Heart left ventricle (tissue), 16 donors: ENCODE measurements at regions not wholly inside any gene's neighbourhood (a gene's known extent, or its start where the extent isn't known, plus 50 kb on each side); places are given as distances from the start of the nearest gene placed in this dataset.

Source experiments
- ATAC-seq, 4 donors: fragments of 200-7000 bp; cut with Tn5 transposase; one replicate each; pipeline ENCODE4 v1.9.1; 2020 to 2022; ENCODE audit warnings: moderate library complexity in 4 of 4, mild to moderate bottlenecking in 3 of 4, moderate number of reproducible peaks in 1 of 4
- DNase-seq, 5 donors: peaks; one replicate each; pipeline ENCODE4 v3.0.0-alpha.2; 2020
- H3K27ac ChIP-seq, 12 donors: fragments of 200-600 bp; sonication (generic) in 4 of 12; one replicate each; pipeline versions ENCODE4 v1.5.0 to v1.8.0; 2016 to 2022; ENCODE audit warnings: mild to moderate bottlenecking in 2 of 12
- H3K27me3 ChIP-seq, 9 donors: fragments of 200-600 bp; sonication (generic) in 2 of 9; one replicate each; pipeline versions ENCODE4 v1.5.1 to v1.8.0; 2016 to 2022; ENCODE audit warnings: mild to moderate bottlenecking in 3 of 9
- H3K36me3 ChIP-seq, 9 donors: fragments of 200-600 bp; sonication (generic) in 2 of 9; one replicate each; pipeline versions ENCODE4 v1.5.0 to v1.8.0; 2018 to 2022; ENCODE audit warnings: mild to moderate bottlenecking in 2 of 9
- H3K4me1 ChIP-seq, 12 donors: fragments of 200-600 bp; sonication (generic) in 4 of 12; one replicate each; pipeline versions ENCODE4 v1.5.0 to v1.8.0; 2016 to 2022; ENCODE audit warnings: mild to moderate bottlenecking in 3 of 12
- H3K4me3 ChIP-seq, 12 donors: fragments of 200-600 bp; sonication (generic) in 4 of 12; one replicate each; pipeline versions ENCODE4 v1.5.0 to v1.8.0; 2017 to 2022; ENCODE audit warnings: mild to moderate bottlenecking in 9 of 12, moderate library complexity in 4 of 12
- H3K9me3 ChIP-seq, 12 donors: fragments of 200-600 bp; sonication (generic) in 4 of 12; one replicate each; pipeline versions ENCODE4 v1.5.0 to v1.8.0; 2016 to 2022; ENCODE audit warnings: mild to moderate bottlenecking in 1 of 12
- POLR2A ChIP-seq, 2 donors: fragments of 450-650 bp; IDR thresholded peaks; one replicate each; pipeline ENCODE4 v1.6.1; 2017; ENCODE audit warnings: antibody characterized with exemption in 2 of 2, mild to moderate bottlenecking in 2 of 2, moderate library complexity in 2 of 2
- WGBS, 4 donors: extraction: QIAGEN DNeasy Blood & Tissue Kit in 2 of 4; methylation state at CpG; one replicate each; pipeline versions ENCODE4 v1.1.5 to v1.1.7; 2013 to 2018; 5-methylcytosine and 5-hydroxymethylcytosine counted together
- intact Hi-C, 10 donors: fragments of 100-400 bp; cut with DNase I; formaldehyde crosslinking; loops; one replicate each; pipeline versions ENCODE4 v1.11.1 to v1.14.2; 2022
- TF ChIP-seq, protein P1 (sequence below), 12 donors: fragments of 200-600 bp; sonication (generic) in 4 of 12; IDR thresholded peaks; one replicate each; pipeline versions ENCODE4 v1.5.0 to v1.8.0; 2018 to 2022; ENCODE audit warnings: antibody characterized with exemption in 12 of 12, mild to moderate bottlenecking in 5 of 12
- donor health status: ischemic (EF 13 %, LVEDD 7.1; RV severe dilation, severe dysfunction).
- donor health status: healthy with polysubstance abuse.
- donor health status: DM: no; HTN: yes; CAD: no.
- donor health status: DM: no; HTN: no; CAD: no.
- donor health status: ischemic (EF 25% LVEDD 6.9; RV normal size, moderate dysfunction).
- donor health status: ischemic (EF 25% LVEDD 5.7; RV mildly dilated, moderate dysfunction).
- donor health status: healthy.
- donor health status: DM: yes; HTN: yes; CAD: no.
- donor health status: ischemic (EF 35%, LVEDD 5.7; RV mildly dilated, moderate dysfunction).
- donor health status: nonischemic (EF 11% LVEDD 7.7; RV severe dilation, severe dysfunction).
- donor health status: DM: yes; HTN: yes; CAD: no.
- donor health status: PGD.
- donor health status: ischemic (EF 29% LVEDD 5.4; RV normal size, mild dysfunction).
- donor health status: nonischemic (EF 23%, LVEDD 6.1; RV moderate dilation, normal function).

DNA sequence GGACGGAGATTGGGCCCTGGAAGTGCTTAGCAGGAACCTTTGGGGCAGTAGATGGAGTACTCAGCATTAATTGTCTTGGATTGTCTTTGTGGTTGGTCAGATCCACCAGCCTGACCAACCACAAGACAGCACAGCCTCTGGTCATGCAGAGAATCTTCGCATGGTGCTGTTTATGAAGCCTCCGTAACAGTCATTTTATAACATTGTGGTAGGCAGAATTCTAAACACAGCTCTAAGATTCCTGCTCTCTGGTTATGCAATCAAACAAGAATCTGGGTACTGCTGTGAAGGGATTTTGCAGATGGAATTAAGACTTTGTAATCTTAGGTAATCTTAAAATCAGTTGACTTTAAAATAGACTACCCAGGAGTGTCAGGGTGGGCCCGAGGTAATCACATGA lies 312.2 kb upstream of the GOT2 start:
- DNase-seq (no peak), ATAC-seq (no peak)
- no peaks in the 10 kb centered on the region for H3K36me3 ChIP-seq
- WGBS, 4 donors = 87 to 97% (median 91%) methylated on average over 4 of the region's 4 CpGs
- no peaks in the 10 kb centered on the region for H3K4me1 ChIP-seq
- no peak overlapping the region for H3K4me3 ChIP-seq
- TF ChIP-seq POLR2A (IDR thresholded peaks at IDR 0.05) = no peak
- TF ChIP-seq, protein P1, sequence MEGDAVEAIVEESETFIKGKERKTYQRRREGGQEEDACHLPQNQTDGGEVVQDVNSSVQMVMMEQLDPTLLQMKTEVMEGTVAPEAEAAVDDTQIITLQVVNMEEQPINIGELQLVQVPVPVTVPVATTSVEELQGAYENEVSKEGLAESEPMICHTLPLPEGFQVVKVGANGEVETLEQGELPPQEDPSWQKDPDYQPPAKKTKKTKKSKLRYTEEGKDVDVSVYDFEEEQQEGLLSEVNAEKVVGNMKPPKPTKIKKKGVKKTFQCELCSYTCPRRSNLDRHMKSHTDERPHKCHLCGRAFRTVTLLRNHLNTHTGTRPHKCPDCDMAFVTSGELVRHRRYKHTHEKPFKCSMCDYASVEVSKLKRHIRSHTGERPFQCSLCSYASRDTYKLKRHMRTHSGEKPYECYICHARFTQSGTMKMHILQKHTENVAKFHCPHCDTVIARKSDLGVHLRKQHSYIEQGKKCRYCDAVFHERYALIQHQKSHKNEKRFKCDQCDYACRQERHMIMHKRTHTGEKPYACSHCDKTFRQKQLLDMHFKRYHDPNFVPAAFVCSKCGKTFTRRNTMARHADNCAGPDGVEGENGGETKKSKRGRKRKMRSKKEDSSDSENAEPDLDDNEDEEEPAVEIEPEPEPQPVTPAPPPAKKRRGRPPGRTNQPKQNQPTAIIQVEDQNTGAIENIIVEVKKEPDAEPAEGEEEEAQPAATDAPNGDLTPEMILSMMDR (IDR thresholded peaks at IDR 0.05) = no peak
- no peak overlapping the region for H3K27ac ChIP-seq
- intact Hi-C loops = no loop called here
- H3K9me3 ChIP-seq = no peaks in the 10 kb centered on the region
- H3K27me3 ChIP-seq = no peaks in the 10 kb centered on the region

DNA sequence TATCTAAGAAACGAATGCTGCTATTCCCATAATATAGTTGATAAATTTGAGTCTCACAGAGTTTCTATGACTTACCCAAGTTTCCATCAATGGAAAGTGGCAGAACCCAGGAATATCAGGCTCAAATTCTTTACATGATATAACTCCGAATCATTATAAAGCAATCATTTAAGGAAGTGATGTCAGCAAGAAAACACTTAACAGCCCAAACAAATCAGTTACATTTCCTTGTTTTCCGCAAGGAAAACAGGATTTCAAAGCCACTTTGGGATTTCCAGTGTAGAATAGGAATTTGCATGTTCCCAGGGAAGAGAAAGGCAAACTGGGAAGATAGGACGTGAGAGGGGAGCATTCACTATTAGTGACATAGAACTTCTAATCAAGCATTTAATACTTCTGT lies 311.4 kb upstream of the GOT2 start:
- Histone ChIP-seq H3K36me3 (no peaks in the 10 kb centered on the region), H3K9me3 (no peaks in the 10 kb centered on the region), H3K27ac (no peak overlapping the region), H3K4me1 (no peaks in the 10 kb centered on the region), H3K4me3 (no peak overlapping the region), H3K27me3 (no peaks in the 10 kb centered on the region)
- TF ChIP-seq, protein P1 (IDR thresholded peaks at IDR 0.05) = no peak
- no peak for TF ChIP-seq POLR2A (IDR thresholded peaks at IDR 0.05)
- no peak for DNase-seq
- ATAC-seq = no peak
- WGBS, 4 donors = 42 to 53% (median 47%) methylated on average over 4 of the region's 4 CpGs
- intact Hi-C loops = no loop called here

DNA sequence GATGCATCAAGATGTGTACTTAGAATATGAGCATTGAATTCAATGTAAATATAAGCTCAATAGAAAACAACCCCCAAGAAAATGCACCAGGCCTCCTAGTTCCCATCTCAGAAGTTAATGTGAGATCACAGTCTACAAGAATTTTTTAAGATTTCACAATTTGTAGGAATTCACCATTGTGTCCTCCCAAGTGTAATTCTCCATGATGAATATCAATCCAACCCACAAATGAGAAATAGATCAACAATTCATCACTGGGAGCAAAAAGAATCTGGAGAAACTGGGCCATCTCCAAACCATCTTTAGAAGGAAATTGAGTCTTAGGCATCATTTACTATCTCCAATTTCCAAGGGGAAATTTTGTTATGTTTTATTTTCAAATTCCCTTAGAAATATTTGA lies 310.5 kb upstream of the GOT2 start:
- no peaks in the 10 kb centered on the region for H3K9me3 ChIP-seq
- no peaks in the 10 kb centered on the region for H3K27me3 ChIP-seq
- H3K27ac ChIP-seq = no peak overlapping the region
- no peaks in the 10 kb centered on the region for H3K36me3 ChIP-seq
- TF ChIP-seq, protein P1 (IDR thresholded peaks at IDR 0.05) = no peak
- DNase-seq (no peak), ATAC-seq (no peak)
- no peaks in the 10 kb centered on the region for H3K4me1 ChIP-seq
- no peak overlapping the region for H3K4me3 ChIP-seq
- intact Hi-C loops = no loop called here

- TF ChIP-seq POLR2A (IDR thresholded peaks at IDR 0.05) = no peak
- TF ChIP-seq, protein P1 (IDR thresholded peaks at IDR 0.05) = no peak
- H3K4me3 ChIP-seq = no peak overlapping the region
- DNase-seq (no peak), ATAC-seq (no peak)
- H3K27me3 ChIP-seq = no peaks in the 10 kb centered on the region
- no peaks in the 10 kb centered on the region for H3K4me1 ChIP-seq
- H3K27ac ChIP-seq = no peak overlapping the region
- H3K36me3 ChIP-seq = no peaks in the 10 kb centered on the region
- intact Hi-C loops = no loop called here
- 80 to 98% (median 86%) methylated on average over 2 of the region's 2 CpGs for WGBS, 4 donors
- H3K9me3 ChIP-seq = no peaks in the 10 kb centered on the region
Measured at GRCh38 chr16:59042301-59042700, 308.2 kb upstream of the GOT2 start.
